ENCODE measurements at regions not wholly inside any gene's neighbourhood (a gene's known extent, or its start where the extent isn't known, plus 50 kb on each side); places are given as distances from the start of the nearest gene placed in this dataset.
A peak's percentile ranks its signal among the peaks of the same experiment; 100 is the strongest.

DNA sequence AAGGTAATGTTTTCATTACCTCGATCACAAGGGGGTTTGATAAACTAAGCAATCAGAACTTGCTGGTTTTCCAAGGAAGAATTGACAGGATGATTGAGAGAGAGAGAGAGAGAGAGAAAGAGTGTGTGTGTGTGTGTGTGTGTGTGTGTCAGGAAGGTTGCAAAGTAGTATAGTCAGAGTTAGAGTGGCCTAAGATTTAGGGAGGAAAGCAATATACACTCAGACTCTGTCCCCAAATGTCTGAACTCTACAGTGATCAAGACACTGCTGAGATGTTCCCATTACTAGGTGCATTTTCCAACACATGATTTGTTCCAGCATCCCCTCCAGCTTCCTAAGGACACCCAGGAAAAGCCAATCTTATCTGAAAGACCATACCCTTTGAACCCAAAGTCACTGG, 1074.1 kb downstream of the BCL11B start:
- Histone ChIP-seq H2BK120ac (ENCODE audit: low read depth, low read length) (no peak overlapping the region), H3K79me1 (ENCODE audit: low read depth, low read length) (no peaks in the 10 kb centered on the region), H3K4me3 (ENCODE audit: low read length in 2 of 2) (no peak overlapping the region), H3K9me3 (replicated peaks in 1 of 2; ENCODE audit: control insufficient read depth in 2 of 2, insufficient read depth in 1 of 2, low read depth in 1 of 2, low read length in 2 of 2) (no peaks in the 10 kb centered on the region), H3K18ac (ENCODE audit: low read length) (no peak overlapping the region), H3K27ac (replicated peaks; ENCODE audit: low read length) (no peak overlapping the region), H3K27me3 (ENCODE audit: control insufficient read depth in 3 of 3, insufficient read depth in 3 of 3, low read depth in 1 of 3, low read length in 3 of 3) (no peaks in the 10 kb centered on the region), H3K23ac (ENCODE audit: low read depth, low read length, poor library complexity) (no peak overlapping the region), H3K4me2 (ENCODE audit: insufficient read depth, low read length, poor library complexity, severe bottlenecking) (no peak overlapping the region), H3K36me3 (replicated peaks in 1 of 2; ENCODE audit: control insufficient read depth in 2 of 2, insufficient read depth in 2 of 2, low read length in 2 of 2) (no peaks in the 10 kb centered on the region), H4K91ac (ENCODE audit: low read depth, low read length, poor library complexity) (no peak overlapping the region), H4K8ac (ENCODE audit: low read depth, low read length) (no peak overlapping the region), H3K9ac (ENCODE audit: low read depth, low read length, poor library complexity) (no peak overlapping the region), H2AFZ (ENCODE audit: low read length) (no peak overlapping the region), H3K4ac (ENCODE audit: low read length) (no peak overlapping the region), H2BK12ac (ENCODE audit: low read length) (no peak overlapping the region), H3K14ac (ENCODE audit: low read length) (no peak overlapping the region), H2BK5ac (ENCODE audit: low read length) (no peak overlapping the region), H2BK15ac (ENCODE audit: low read length) (no peak overlapping the region), H3K4me1 (ENCODE audit: control insufficient read depth in 2 of 2, insufficient read depth in 1 of 2, low read depth in 1 of 2, low read length in 2 of 2) (peaks cover 0 to 5% of the 10 kb centered on the region in 2 donors), H2AK5ac (ENCODE audit: low read depth, low read length) (no peak overlapping the region)
- DNase-seq (ENCODE audit: low spot score), result no peak
- WGBS, 2 donors (ENCODE audit: extremely low coverage in 2 of 2, insufficient read length in 2 of 2, insufficient replicate concordance in 1 of 2), result no CpG with 5 or more reads among the region's 1 CpG

DNA sequence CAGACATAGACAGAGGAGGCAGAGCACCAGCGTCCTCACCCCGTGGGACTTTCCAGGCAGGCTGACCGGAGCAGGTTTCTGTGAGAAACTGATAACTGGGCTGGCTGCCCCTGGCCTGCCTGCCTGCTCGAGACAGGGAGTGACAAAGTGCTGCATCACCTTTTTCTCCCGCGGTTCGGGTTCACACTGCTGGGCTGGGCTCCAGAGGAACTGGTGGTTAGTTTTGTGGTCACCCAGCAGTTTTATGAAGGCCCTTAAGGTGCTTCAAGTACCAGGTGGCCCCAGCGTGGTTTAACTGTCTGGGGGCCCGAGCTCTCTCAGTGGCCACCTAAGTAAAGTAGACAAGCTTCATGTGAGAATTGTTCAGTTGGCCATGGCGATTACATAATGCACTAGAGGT, 1073.6 kb downstream of the BCL11B start:
- peak overlapping the region; percentile 67 for H2AK5ac ChIP-seq (ENCODE audit: low read depth, low read length)
- no peak overlapping the region for H3K23ac ChIP-seq (ENCODE audit: low read depth, low read length, poor library complexity)
- peak overlapping the region; percentile 56 for H3K18ac ChIP-seq (ENCODE audit: low read length)
- WGBS, 2 donors (ENCODE audit: extremely low coverage in 2 of 2, insufficient read length in 2 of 2, insufficient replicate concordance in 1 of 2), result no CpG with 5 or more reads among the region's 10 CpGs
- no peaks in the 10 kb centered on the region for H3K36me3 ChIP-seq (replicated peaks in 1 of 2; ENCODE audit: control insufficient read depth in 2 of 2, insufficient read depth in 2 of 2, low read length in 2 of 2)
- no peak overlapping the region for H4K8ac ChIP-seq (ENCODE audit: low read depth, low read length)
- no peak overlapping the region for H3K4me3 ChIP-seq (ENCODE audit: low read length in 2 of 2)
- H3K4ac ChIP-seq (ENCODE audit: low read length), result no peak overlapping the region
- no peak overlapping the region for H3K4me2 ChIP-seq (ENCODE audit: insufficient read depth, low read length, poor library complexity, severe bottlenecking)
- no peak overlapping the region for H2BK5ac ChIP-seq (ENCODE audit: low read length)
- no peak overlapping the region for H4K91ac ChIP-seq (ENCODE audit: low read depth, low read length, poor library complexity)
- peaks cover 0 to 5% of the 10 kb centered on the region in 2 donors for H3K4me1 ChIP-seq (ENCODE audit: control insufficient read depth in 2 of 2, insufficient read depth in 1 of 2, low read depth in 1 of 2, low read length in 2 of 2)
- H3K9ac ChIP-seq (ENCODE audit: low read depth, low read length, poor library complexity), result no peak overlapping the region
- H3K27me3 ChIP-seq (ENCODE audit: control insufficient read depth in 3 of 3, insufficient read depth in 3 of 3, low read depth in 1 of 3, low read length in 3 of 3), result no peaks in the 10 kb centered on the region
- no peak overlapping the region for H2AFZ ChIP-seq (ENCODE audit: low read length)
- no peaks in the 10 kb centered on the region for H3K79me1 ChIP-seq (ENCODE audit: low read depth, low read length)
- H2BK120ac ChIP-seq (ENCODE audit: low read depth, low read length), result no peak overlapping the region
- no peak overlapping the region for H2BK15ac ChIP-seq (ENCODE audit: low read length)
- no peak for DNase-seq (ENCODE audit: low spot score)
- H3K27ac ChIP-seq (replicated peaks; ENCODE audit: low read length), result no peak overlapping the region
- no peaks in the 10 kb centered on the region for H3K9me3 ChIP-seq (replicated peaks in 1 of 2; ENCODE audit: control insufficient read depth in 2 of 2, insufficient read depth in 1 of 2, low read depth in 1 of 2, low read length in 2 of 2)
- H2BK12ac ChIP-seq (ENCODE audit: low read length), result no peak overlapping the region
- H3K14ac ChIP-seq (ENCODE audit: low read length), result no peak overlapping the region

DNA sequence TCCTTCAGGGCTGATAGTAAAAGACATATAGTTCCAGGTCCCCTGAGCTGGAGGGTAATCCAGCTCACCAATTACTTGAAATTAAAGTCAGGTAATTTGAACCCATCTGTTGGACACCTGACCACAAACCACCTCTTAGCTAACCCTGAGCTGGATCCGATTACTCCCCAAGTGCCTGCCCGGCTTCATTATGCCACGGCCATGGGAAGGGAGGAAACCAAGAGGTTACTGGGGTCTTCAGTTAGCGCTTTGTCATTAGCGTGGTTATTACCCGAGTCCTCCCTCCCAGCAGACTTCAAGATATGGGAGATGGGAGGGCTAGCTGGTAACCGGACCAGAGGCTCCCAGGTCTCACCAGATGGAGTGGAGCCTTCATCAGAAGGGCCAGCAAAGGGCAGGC, 1071.4 kb downstream of the BCL11B start:
- no peak overlapping the region for H2BK12ac ChIP-seq (ENCODE audit: low read length)
- DNase-seq (ENCODE audit: low spot score), result no peak
- WGBS, 2 donors (ENCODE audit: extremely low coverage in 2 of 2, insufficient read length in 2 of 2, insufficient replicate concordance in 1 of 2), result no CpG with 5 or more reads among the region's 7 CpGs
- no peak overlapping the region for H3K4me3 ChIP-seq (ENCODE audit: low read length in 2 of 2)
- peaks cover 0 to 6% of the 10 kb centered on the region in 2 donors for H3K4me1 ChIP-seq (ENCODE audit: control insufficient read depth in 2 of 2, insufficient read depth in 1 of 2, low read depth in 1 of 2, low read length in 2 of 2)
- H3K14ac ChIP-seq (ENCODE audit: low read length), result no peak overlapping the region
- no peak overlapping the region for H3K27ac ChIP-seq (replicated peaks; ENCODE audit: low read length)
- H3K9ac ChIP-seq (ENCODE audit: low read depth, low read length, poor library complexity), result no peak overlapping the region
- no peak overlapping the region for H4K8ac ChIP-seq (ENCODE audit: low read depth, low read length)
- no peak overlapping the region for H3K23ac ChIP-seq (ENCODE audit: low read depth, low read length, poor library complexity)
- no peak overlapping the region for H2AK5ac ChIP-seq (ENCODE audit: low read depth, low read length)
- H4K91ac ChIP-seq (ENCODE audit: low read depth, low read length, poor library complexity), result no peak overlapping the region
- H2BK5ac ChIP-seq (ENCODE audit: low read length), result no peak overlapping the region
- no peaks in the 10 kb centered on the region for H3K79me1 ChIP-seq (ENCODE audit: low read depth, low read length)
- H2BK15ac ChIP-seq (ENCODE audit: low read length), result no peak overlapping the region
- no peaks in the 10 kb centered on the region for H3K27me3 ChIP-seq (ENCODE audit: control insufficient read depth in 3 of 3, insufficient read depth in 3 of 3, low read depth in 1 of 3, low read length in 3 of 3)
- no peaks in the 10 kb centered on the region for H3K36me3 ChIP-seq (replicated peaks in 1 of 2; ENCODE audit: control insufficient read depth in 2 of 2, insufficient read depth in 2 of 2, low read length in 2 of 2)
- H2AFZ ChIP-seq (ENCODE audit: low read length), result no peak overlapping the region
- H3K9me3 ChIP-seq (replicated peaks in 1 of 2; ENCODE audit: control insufficient read depth in 2 of 2, insufficient read depth in 1 of 2, low read depth in 1 of 2, low read length in 2 of 2), result no peaks in the 10 kb centered on the region
- H2BK120ac ChIP-seq (ENCODE audit: low read depth, low read length), result no peak overlapping the region
- H3K18ac ChIP-seq (ENCODE audit: low read length), result peak overlapping the region; percentile 68
- no peak overlapping the region for H3K4ac ChIP-seq (ENCODE audit: low read length)
- H3K4me2 ChIP-seq (ENCODE audit: insufficient read depth, low read length, poor library complexity, severe bottlenecking), result no peak overlapping the region

DNA sequence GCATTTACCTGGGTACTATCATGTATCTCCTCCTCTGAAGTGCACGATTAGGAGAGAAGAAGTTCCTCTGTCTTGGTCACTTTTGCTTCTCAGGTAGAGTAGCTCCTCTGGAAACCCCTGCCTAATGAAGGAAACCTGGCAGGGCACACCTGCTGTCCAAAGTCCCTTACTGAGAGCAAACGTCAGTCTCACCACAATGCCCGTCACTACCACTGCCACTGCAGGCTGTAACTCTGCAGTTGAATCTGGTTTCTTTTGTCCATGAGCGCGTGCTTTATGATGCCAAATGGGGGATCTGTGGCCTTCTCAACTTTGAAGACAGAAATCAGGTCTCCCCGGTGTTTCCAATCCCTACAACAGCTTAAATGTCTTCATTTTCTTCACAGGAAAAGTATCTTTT, 1068.6 kb downstream of the BCL11B start:
- no peak overlapping the region for H2AFZ ChIP-seq (ENCODE audit: low read length)
- H3K27ac ChIP-seq (replicated peaks; ENCODE audit: low read length), result no peak overlapping the region
- H3K4me1 ChIP-seq (ENCODE audit: control insufficient read depth in 2 of 2, insufficient read depth in 1 of 2, low read depth in 1 of 2, low read length in 2 of 2), result peaks cover 0 to 6% of the 10 kb centered on the region in 2 donors
- H3K14ac ChIP-seq (ENCODE audit: low read length), result no peak overlapping the region
- H3K9me3 ChIP-seq (replicated peaks in 1 of 2; ENCODE audit: control insufficient read depth in 2 of 2, insufficient read depth in 1 of 2, low read depth in 1 of 2, low read length in 2 of 2), result no peaks in the 10 kb centered on the region
- no peak overlapping the region for H3K23ac ChIP-seq (ENCODE audit: low read depth, low read length, poor library complexity)
- H3K79me1 ChIP-seq (ENCODE audit: low read depth, low read length), result no peaks in the 10 kb centered on the region
- H3K4ac ChIP-seq (ENCODE audit: low read length), result no peak overlapping the region
- H3K4me2 ChIP-seq (ENCODE audit: insufficient read depth, low read length, poor library complexity, severe bottlenecking), result no peak overlapping the region
- H3K27me3 ChIP-seq (ENCODE audit: control insufficient read depth in 3 of 3, insufficient read depth in 3 of 3, low read depth in 1 of 3, low read length in 3 of 3), result no peaks in the 10 kb centered on the region
- no peak overlapping the region for H2BK12ac ChIP-seq (ENCODE audit: low read length)
- H3K9ac ChIP-seq (ENCODE audit: low read depth, low read length, poor library complexity), result no peak overlapping the region
- no peak overlapping the region for H2BK5ac ChIP-seq (ENCODE audit: low read length)
- no peak overlapping the region for H2AK5ac ChIP-seq (ENCODE audit: low read depth, low read length)
- H3K36me3 ChIP-seq (replicated peaks in 1 of 2; ENCODE audit: control insufficient read depth in 2 of 2, insufficient read depth in 2 of 2, low read length in 2 of 2), result no peaks in the 10 kb centered on the region
- no peak overlapping the region for H4K91ac ChIP-seq (ENCODE audit: low read depth, low read length, poor library complexity)
- H4K8ac ChIP-seq (ENCODE audit: low read depth, low read length), result no peak overlapping the region
- no peak overlapping the region for H2BK15ac ChIP-seq (ENCODE audit: low read length)
- no peak overlapping the region for H2BK120ac ChIP-seq (ENCODE audit: low read depth, low read length)
- H3K4me3 ChIP-seq (ENCODE audit: low read length in 2 of 2), result no peak overlapping the region
- no peak for DNase-seq (ENCODE audit: low spot score)
- no CpG with 5 or more reads among the region's 6 CpGs for WGBS, 2 donors (ENCODE audit: extremely low coverage in 2 of 2, insufficient read length in 2 of 2, insufficient replicate concordance in 1 of 2)
- H3K18ac ChIP-seq (ENCODE audit: low read length), result peak overlapping the region; percentile 16
